NCI-H2029 treated with DMSO at 0.1 percent for 48 hours (cell line): ENCODE measurements at regions not wholly inside any gene's neighbourhood (a gene's known extent, or its start where the extent isn't known, plus 50 kb on each side); places are given as distances from the start of the nearest gene placed in this dataset.
"Not testable (repeated sequence)": the region's sequence is repeated elsewhere in the genome, so short reads cannot be mapped to it uniquely, and the experiment has no call there.

Source experiments
- DNase-seq: peaks from one replicate; lab custom pipeline; 2025; lab: John Stamatoyannopoulos, UW

DNA sequence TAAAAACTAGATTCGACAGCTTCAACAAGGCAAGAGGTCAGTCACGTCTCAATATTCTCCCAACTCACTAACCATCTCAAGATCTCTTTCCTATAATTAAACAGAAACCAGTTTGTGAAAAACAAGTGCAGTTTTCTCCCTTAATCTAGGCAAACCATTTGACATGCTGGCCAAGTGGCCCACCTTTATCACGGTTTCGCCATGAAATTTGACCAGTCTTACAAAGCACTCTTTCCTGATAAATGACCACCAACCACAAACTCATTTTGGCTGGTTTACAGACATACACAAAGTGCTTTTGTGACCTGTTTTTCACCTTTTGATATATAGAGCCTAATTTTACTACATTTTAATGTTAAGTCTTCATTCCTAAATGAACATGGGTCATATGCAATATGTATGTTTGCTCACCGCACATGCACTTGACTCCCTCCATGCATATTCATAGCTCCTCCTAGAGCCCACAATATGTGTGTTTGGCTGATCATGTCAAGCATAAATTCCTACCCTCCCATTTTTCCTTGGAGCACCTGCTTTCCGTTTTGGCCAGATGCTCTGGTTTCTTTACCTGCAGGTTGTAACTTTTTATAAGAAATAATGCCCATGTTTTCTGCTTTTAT lies 385.1 kb downstream of the RAD51AP2 start:
- no peak for DNase-seq

- not testable (repeated sequence) for DNase-seq
Observed at GRCh38 chr2:17130627-17131026, 387.6 kb downstream of the RAD51AP2 start.

DNA sequence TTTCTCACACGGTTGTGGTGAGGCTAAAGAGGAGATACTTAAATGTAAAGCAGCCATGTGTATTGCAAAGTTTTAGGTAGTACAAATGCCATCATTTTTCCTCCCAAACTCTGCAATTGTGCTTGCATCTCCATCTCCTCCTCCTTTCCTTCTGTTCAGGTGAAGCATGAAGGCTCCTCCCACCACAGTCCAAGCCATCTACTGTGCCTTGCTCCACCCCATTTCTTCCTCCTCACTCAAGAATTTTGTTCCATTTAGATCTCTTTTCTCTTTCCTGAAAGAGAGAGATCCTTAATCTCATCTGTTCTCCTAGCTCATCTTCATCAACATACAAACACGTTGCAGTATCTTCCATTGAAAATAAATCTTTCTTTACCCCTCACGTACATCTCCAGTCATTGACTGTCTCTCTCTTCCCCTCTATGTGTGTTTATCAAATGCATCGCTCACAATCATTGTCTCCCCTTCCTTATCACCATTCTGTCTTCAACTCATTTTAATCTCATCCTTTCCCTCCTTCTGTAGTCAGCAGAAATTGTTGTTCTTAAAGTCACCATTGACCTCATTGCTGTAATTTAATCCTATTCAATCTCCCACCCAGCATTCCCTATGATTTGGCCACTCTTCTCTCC lies 392.1 kb downstream of the RAD51AP2 start:
- no peak for DNase-seq

DNA sequence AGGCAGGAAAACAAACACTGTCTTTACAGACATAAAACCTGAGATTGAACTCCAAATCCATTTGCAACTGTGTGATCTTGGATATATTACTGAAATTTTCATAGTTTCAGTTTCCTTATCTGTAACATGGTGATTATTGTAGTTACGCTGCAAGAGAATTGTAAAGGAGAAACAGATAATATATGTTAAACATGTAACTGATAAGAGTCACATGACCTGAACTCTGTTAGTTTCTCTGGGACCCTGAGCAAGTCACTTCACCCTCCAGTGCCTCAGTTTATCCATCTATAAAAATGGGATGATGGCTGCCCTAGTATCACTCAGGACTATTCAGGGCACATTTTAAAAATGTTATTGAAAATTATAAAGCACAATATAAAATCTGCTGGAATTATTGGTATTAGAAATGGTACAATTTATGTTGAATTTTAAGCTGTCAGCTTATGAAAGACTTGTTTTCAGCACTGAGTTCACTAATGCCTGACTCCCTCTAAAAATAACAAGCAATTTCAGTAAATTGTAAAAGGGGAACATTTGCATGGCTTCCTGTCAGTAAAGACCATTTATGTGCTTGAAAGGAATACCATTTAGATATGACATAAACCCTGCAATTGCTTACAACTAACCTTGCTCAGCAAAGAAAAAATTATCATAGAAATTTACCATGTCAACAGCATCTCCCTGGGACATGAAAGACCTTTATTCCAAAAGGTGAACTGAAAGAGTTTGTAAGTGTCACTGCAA lies 393.5 kb downstream of the RAD51AP2 start:
- no peak for DNase-seq

DNA sequence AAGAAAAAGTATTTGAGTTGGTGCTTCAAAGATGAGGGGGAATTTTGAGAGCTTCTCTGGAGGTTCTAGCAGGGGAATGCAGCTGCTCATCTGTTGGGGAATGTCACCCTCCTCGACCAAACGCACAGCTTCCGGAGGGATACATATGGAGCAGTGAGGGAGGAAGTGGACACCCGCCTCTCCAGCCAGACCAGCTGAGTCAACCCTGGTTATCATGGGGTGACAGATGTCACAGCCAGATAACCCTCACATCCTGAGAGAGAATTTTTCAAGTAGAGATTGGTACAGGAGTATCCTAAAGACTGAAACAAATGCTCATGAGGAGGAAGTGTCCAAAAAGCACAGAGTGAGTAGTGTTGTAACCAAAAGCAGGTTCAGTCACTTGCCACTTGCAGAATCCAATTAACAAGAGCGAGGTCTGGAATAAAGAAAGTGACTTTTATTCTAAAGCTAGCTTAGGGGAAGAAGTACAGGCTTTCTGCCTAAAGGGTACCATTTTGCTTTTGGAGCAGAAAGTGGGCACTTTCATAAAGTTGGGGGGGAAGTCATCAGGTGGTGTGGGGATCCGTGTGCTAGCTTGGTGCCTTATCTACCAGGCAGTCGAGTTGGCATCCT lies 395.2 kb downstream of the RAD51AP2 start:
- DNase-seq: no peak

- no peak for DNase-seq
Observed at GRCh38 chr2:17115466-17115865, 402.8 kb downstream of the RAD51AP2 start.

GRCh38 chr2:17115042-17115441 lies 403.2 kb downstream of the RAD51AP2 start:
- no peak for DNase-seq

DNA sequence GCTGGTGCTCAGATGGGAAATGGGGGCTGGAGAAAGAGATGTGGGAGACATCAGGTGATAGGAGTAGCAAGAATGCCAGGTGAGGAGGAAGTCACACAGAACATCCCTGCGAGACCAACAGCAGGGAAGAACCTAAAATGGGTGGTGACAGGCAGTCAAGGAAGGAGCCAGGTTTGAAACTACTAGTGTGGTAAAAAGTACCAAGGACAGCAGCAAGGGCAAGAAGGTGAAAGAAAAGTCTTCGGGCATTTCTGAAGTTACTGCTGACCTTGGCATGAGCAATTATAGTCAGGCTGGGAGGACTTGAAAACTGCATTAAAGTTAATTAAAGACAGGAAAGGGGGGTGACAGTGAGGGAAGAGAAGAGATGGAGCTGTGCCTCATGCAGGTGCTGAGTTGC lies 410.4 kb downstream of the RAD51AP2 start:
- no peak for DNase-seq

DNA sequence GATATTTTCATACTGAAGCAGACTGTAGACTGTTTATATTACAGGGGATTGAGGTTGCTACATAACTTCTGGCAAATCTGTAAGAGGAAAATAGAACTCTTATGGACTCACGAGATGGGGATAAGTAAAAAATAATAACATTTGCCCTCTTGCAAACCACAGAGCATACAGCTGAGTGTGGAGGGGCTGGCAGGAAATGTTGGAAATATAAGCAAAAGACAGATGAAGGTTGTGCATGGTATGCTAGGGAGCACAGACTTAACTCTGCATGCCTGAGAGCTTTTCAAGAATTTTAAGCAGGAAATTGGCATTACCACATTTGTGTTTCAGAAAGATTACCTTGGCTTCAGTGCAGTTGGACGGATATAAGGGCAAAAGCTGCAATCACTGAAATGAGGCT lies 411.1 kb downstream of the RAD51AP2 start:
- DNase-seq: no peak

GRCh38 chr2:17106418-17106817 lies 411.8 kb downstream of the RAD51AP2 start:
- no peak for DNase-seq

- no peak for DNase-seq
Observed at GRCh38 chr2:17104454-17104853, 413.8 kb downstream of the RAD51AP2 start.

GRCh38 chr2:17101596-17101995 lies 416.6 kb downstream of the RAD51AP2 start:
- no peak for DNase-seq

DNA sequence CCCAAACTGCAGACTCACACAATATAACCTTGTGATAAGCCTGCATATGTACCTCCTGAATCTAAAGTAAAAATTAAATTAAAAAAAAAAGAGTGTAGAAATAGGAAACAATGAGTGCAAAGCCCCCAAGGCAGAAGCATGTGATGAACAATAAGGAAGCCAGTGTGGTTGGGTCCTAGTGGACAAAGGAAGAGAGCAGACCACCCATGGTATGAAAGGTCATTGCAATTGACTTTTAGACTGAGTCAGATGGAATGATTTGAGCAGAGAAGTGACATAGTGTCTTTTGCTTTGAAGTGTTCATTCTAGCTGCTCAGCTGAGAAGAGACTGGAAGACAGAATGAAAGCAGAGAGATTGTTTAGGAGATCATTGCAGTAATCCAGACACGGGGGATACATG lies 417.1 kb downstream of the RAD51AP2 start:
- no peak for DNase-seq

GRCh38 chr2:17095340-17095739 lies 422.9 kb downstream of the RAD51AP2 start:
- DNase-seq: no peak

- DNase-seq: no peak
Observed at GRCh38 chr2:17093712-17094111, 424.5 kb downstream of the RAD51AP2 start.

DNA sequence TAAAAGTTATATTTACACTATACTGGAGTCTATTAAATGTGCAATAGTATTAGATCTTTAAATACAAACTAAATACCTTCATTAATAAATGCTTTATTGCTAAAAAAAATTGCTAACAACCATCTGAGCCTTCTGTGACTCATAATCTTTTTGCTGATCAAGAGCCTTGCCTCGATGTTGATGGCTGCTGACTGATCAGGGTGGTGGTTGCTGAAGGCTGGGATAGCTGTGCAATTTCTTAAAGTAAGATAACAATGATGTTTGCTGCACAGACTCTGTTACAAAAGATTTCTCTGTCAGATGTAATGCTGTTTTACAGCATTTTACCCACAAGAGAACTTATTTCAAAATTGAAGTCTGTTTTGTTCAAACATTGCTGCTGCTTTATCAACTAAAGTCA lies 421.4 kb upstream of the CYRIA start:
- no peak for DNase-seq

GRCh38 chr2:17085546-17086202 lies 420.0 kb upstream of the CYRIA start:
- no peak for DNase-seq

DNA sequence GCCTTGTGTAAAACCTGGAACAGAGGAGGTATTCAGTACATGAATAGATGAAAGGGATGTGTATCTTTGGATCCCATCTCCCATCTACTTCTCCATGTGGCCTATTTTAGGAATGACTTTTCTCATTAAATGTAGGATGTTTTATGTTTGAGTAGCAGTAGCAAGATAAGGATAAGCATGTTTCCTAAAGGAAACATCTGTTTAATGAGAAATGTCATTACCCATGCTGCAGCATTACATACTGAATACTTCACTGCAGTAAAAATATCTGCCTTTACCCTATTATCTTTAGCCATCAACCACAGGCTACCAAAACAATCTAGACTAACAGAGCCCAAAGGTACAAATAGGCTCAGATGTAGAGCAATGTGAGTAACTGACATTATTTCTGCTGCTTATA lies 419.2 kb upstream of the CYRIA start:
- no peak for DNase-seq

DNA sequence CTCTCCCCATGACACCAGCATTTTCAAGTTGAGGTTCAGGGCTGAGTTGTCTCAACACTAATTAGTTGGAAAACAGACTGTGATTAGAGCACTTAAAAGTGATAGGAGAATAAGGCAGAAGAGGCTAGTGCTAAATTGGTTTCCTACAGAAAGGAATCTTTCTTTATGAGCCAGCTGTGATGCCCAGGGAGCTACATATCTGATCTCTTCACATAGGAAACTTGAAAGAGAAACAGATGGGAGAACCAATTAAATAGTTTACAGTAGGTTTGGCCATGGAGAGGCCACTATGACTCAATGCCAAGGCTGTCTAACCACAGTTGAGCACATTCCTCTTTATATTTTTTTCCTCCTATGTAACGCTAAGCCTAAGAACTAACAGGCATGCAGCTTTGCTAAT lies 418.3 kb upstream of the CYRIA start:
- DNase-seq: no peak

DNA sequence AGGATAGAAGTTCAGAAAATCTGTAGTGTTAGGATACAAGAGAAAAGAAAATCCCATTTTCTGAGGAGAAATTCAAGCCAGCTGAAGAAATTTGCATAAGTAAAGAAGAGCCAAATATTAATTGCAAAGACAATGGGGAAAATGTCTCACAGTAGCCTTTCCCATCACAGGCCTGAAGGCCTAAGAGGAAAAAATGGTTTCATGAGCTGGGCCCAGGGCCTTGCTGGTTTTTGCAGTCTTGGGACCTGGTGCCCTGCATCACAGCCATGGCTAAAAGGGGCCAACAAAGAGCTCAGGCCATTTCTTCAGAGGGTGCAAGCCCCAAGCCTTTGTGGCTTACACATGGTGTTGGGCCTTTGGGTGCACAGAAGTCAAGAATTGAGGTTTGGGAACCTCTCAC lies 413.6 kb upstream of the CYRIA start:
- no peak for DNase-seq

- DNase-seq: no peak
Observed at GRCh38 chr2:17076533-17076932, 410.9 kb upstream of the CYRIA start.

DNA sequence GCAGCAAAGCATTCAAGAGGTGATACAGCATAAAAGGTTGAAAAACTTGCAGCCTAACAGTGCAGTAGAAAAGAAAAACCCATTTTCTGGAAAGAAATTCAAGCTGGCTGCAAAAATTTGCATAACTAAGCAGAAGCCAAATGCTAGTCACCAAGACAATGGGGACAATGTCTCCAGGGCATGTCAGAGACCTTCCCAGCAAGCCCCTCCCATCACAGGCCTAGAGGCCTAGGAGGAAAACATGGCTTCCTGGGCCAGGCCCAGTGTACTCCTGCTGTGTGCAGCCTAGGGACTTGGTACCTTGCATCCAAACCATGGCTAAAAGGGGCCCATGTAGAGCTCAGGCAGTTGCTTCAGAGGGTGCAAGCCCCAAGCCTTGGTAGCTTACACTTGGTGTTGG lies 405.1 kb upstream of the CYRIA start:
- no peak for DNase-seq

- DNase-seq: no peak
Observed at GRCh38 chr2:17069564-17069963, 403.9 kb upstream of the CYRIA start.
